SK-N-SH (cell line): ENCODE measurements at regions not wholly inside any gene's neighbourhood (a gene's known extent, or its start where the extent isn't known, plus 50 kb on each side); places are given as distances from the start of the nearest gene placed in this dataset.
"Not testable (repeated sequence)": the region's sequence is repeated elsewhere in the genome, so short reads cannot be mapped to it uniquely, and the experiment has no call there.

Experiments
- EP300 ChIP-seq, 2 experiments: IDR thresholded peaks; 2 replicates each; pipeline versions ENCODE4 v1.4.0 to v1.6.1; 2012; ENCODE audit warnings: borderline replicate concordance in 1 of 2, low read depth in 1 of 2, low read length in 1 of 2
- FOSL2 ChIP-seq: IDR thresholded peaks from 2 replicates; pipeline ENCODE4 v1.4.0; 2012; ENCODE audit warnings: low read depth, mild to moderate bottlenecking, moderate library complexity, borderline replicate concordance
- FOXJ3 ChIP-seq: sonication (generic); formaldehyde crosslinking; IDR thresholded peaks from 2 replicates; pipeline ENCODE4 v1.5.1; 2020; ENCODE audit warnings: mild to moderate bottlenecking, missing genetic modification reagents
- FOXM1 ChIP-seq: IDR thresholded peaks from 2 replicates; pipeline ENCODE4 v1.4.0; 2012; ENCODE audit warnings: low read depth, mild to moderate bottlenecking
- NFIC ChIP-seq: IDR thresholded peaks from 2 replicates; pipeline ENCODE4 v1.4.0; 2012; ENCODE audit warnings: borderline replicate concordance
- POLR2AphosphoS5 ChIP-seq: IDR thresholded peaks from 2 replicates; pipeline ENCODE4 v1.6.1; 2012; ENCODE audit warnings: low read depth, low read length
- TAF1 ChIP-seq: IDR thresholded peaks from 2 replicates; pipeline ENCODE4 v1.6.1; 2012; ENCODE audit warnings: low read depth, mild to moderate bottlenecking, low read length, moderate library complexity, borderline replicate concordance
- YY1 ChIP-seq: IDR thresholded peaks from 2 replicates; pipeline ENCODE4 v1.4.0; 2012; ENCODE audit warnings: low read depth, mild to moderate bottlenecking
- TF ChIP-seq, protein P1 (sequence below): fragments of 200-600 bp; sonication (generic); IDR thresholded peaks from 2 replicates; pipeline ENCODE4 v1.6.1; 2017; ENCODE audit warnings: antibody characterized with exemption, mild to moderate bottlenecking, moderate library complexity
- TF ChIP-seq, protein P2 (sequence below): IDR thresholded peaks from 2 replicates; pipeline ENCODE4 v1.6.1; 2012; ENCODE audit warnings: mild to moderate bottlenecking, low read depth, low read length, moderate library complexity
- TF ChIP-seq, protein P3 (sequence below): IDR thresholded peaks from 2 replicates; pipeline ENCODE4 v1.4.0; 2012; ENCODE audit warnings: low read depth
- TF ChIP-seq, protein P4 (sequence below): fragments of 150-350 bp; IDR thresholded peaks from 2 replicates; pipeline ENCODE4 v1.6.1; 2017; ENCODE audit warnings: antibody characterized with exemption, low read length, low read depth, borderline replicate concordance

DNA sequence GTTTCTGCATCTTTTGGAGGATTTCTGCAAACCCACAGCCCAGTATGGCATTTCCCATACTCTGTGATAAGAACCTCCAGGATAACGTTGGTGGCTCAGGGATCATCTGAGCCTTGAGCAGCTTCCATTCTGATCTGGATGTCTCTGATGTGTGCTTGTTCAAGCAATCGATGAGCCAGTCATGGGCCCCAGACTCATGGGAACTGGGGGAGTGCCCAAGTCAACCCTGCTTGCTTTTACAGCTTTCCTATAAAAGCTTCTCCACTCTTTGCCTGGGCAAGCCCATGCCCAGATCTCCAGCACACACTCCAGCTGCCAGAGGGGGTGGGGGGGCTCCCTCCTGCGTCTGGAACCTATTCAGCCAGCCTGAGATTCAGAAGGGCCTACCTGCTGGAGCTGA lies 207.6 kb upstream of the PLGLB2 start:
- TF ChIP-seq, protein P1, sequence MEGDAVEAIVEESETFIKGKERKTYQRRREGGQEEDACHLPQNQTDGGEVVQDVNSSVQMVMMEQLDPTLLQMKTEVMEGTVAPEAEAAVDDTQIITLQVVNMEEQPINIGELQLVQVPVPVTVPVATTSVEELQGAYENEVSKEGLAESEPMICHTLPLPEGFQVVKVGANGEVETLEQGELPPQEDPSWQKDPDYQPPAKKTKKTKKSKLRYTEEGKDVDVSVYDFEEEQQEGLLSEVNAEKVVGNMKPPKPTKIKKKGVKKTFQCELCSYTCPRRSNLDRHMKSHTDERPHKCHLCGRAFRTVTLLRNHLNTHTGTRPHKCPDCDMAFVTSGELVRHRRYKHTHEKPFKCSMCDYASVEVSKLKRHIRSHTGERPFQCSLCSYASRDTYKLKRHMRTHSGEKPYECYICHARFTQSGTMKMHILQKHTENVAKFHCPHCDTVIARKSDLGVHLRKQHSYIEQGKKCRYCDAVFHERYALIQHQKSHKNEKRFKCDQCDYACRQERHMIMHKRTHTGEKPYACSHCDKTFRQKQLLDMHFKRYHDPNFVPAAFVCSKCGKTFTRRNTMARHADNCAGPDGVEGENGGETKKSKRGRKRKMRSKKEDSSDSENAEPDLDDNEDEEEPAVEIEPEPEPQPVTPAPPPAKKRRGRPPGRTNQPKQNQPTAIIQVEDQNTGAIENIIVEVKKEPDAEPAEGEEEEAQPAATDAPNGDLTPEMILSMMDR, result not testable (repeated sequence)
- TF ChIP-seq POLR2AphosphoS5; FOXM1; NFIC; TAF1; FOSL2; YY1; FOXJ3 (CRISPR knock-in tag); EP300 (IDR thresholded peaks at IDR 0.05; ENCODE audit: borderline replicate concordance in 1 of 2, low read depth in 1 of 2, low read length in 1 of 2): not testable (repeated sequence)
- TF ChIP-seq, protein P2, sequence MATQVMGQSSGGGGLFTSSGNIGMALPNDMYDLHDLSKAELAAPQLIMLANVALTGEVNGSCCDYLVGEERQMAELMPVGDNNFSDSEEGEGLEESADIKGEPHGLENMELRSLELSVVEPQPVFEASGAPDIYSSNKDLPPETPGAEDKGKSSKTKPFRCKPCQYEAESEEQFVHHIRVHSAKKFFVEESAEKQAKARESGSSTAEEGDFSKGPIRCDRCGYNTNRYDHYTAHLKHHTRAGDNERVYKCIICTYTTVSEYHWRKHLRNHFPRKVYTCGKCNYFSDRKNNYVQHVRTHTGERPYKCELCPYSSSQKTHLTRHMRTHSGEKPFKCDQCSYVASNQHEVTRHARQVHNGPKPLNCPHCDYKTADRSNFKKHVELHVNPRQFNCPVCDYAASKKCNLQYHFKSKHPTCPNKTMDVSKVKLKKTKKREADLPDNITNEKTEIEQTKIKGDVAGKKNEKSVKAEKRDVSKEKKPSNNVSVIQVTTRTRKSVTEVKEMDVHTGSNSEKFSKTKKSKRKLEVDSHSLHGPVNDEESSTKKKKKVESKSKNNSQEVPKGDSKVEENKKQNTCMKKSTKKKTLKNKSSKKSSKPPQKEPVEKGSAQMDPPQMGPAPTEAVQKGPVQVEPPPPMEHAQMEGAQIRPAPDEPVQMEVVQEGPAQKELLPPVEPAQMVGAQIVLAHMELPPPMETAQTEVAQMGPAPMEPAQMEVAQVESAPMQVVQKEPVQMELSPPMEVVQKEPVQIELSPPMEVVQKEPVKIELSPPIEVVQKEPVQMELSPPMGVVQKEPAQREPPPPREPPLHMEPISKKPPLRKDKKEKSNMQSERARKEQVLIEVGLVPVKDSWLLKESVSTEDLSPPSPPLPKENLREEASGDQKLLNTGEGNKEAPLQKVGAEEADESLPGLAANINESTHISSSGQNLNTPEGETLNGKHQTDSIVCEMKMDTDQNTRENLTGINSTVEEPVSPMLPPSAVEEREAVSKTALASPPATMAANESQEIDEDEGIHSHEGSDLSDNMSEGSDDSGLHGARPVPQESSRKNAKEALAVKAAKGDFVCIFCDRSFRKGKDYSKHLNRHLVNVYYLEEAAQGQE, result not testable (repeated sequence)
- TF ChIP-seq, protein P3, sequence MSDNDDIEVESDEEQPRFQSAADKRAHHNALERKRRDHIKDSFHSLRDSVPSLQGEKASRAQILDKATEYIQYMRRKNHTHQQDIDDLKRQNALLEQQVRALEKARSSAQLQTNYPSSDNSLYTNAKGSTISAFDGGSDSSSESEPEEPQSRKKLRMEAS, result not testable (repeated sequence)
- TF ChIP-seq, protein P4, sequence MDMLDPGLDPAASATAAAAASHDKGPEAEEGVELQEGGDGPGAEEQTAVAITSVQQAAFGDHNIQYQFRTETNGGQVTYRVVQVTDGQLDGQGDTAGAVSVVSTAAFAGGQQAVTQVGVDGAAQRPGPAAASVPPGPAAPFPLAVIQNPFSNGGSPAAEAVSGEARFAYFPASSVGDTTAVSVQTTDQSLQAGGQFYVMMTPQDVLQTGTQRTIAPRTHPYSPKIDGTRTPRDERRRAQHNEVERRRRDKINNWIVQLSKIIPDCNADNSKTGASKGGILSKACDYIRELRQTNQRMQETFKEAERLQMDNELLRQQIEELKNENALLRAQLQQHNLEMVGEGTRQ, result not testable (repeated sequence)
